GM18502 (cell line): ENCODE measurements at regions not wholly inside any gene's neighbourhood (a gene's known extent, or its start where the extent isn't known, plus 50 kb on each side); places are given as distances from the start of the nearest gene placed in this dataset.

ENCODE experiments used
- ATAC-seq: cut with Tn5 transposase; IDR thresholded peaks from one replicate; pipeline ENCODE4 v1.9.1; 2021; ENCODE audit warnings: mild to moderate bottlenecking; ENCODE audit not compliant: unreplicated experiment, poor library complexity

- no peak for ATAC-seq
These were observed 769.2 kb downstream of the METTL15 start for GRCh38 chr11:28877340-28877739.

- ATAC-seq = no peak
These were observed 766.5 kb downstream of the METTL15 start for GRCh38 chr11:28874706-28875105.

DNA sequence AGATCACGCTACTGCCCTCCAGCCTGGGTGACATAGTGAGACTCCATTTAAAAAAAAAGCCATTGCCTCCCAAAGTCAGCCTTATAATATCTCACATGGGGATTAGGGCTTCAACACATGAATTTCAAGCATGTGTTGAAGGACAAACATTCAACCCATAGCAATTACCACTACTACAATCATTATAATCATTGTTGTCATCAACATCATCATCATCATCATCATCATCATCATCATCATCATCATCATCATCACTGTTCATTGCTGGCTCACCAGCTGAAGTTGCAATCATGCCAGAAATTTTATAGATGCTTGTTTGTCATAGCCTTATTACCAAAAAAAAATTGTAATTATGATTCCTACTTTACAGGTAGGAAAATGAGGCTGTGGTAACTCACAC is 762.9 kb downstream of the METTL15 start:
- ATAC-seq = no peak

DNA sequence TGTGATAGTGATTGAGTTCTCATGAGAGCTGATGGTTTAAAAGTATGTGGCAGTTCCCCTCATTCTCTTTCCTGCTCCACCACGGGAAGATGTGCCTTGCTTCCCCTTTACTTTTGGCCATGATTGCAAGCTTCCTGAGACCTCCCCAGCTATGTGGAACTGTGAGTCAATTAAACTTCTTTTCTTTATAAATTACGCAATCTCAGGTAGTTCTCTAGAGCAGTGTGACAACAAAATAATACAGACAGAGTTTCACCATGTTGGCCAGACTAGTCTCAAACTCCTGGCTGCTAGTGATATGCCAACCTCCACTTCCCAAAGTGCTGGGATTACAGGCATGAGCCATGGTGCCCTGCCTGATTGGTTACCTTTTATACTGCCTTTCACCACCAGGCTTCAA is 755.2 kb downstream of the METTL15 start:
- ATAC-seq = no peak

- no peak for ATAC-seq
These were observed 752.7 kb downstream of the METTL15 start for GRCh38 chr11:28860893-28861292.

DNA sequence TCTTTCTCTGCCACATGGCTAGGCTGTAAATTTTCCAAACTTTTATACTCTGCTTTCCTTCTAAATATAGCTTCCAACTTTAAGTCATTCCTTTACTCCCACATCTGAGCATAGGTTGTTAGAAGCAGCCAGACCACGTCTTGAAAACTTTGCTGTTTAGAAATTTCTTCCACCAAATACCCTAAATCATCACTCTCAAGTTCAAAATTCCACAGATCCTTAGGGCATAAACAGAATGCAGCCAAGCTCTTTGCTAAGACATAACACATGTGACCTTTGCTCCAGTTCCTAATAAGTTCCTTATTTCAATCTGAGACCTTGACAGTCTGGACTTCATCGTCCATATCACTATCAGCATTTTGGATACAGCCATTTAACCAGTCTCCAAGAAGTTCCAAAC is 749.9 kb downstream of the METTL15 start:
- no peak for ATAC-seq

- ATAC-seq = no peak
These were observed 740.9 kb downstream of the METTL15 start for GRCh38 chr11:28849053-28849452.

DNA sequence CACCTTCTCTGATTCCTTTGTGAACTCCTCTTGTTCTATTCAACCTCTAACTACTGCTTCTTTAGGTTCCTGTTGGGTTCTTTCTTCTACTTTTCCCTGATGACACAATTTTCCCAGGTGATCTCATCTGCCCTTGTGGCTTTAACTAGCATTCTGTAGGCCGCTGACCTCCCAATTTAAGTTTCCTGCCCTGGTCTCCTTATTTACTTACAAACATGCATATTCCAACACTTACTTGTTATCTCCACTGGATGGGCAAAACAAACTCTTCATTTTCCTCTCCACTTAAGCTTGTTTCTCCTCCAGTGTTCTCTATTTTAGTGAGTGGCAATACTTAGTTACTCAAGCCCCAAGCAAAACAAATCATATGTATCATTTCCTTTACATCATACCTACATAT is 734.5 kb downstream of the METTL15 start:
- ATAC-seq = no peak

DNA sequence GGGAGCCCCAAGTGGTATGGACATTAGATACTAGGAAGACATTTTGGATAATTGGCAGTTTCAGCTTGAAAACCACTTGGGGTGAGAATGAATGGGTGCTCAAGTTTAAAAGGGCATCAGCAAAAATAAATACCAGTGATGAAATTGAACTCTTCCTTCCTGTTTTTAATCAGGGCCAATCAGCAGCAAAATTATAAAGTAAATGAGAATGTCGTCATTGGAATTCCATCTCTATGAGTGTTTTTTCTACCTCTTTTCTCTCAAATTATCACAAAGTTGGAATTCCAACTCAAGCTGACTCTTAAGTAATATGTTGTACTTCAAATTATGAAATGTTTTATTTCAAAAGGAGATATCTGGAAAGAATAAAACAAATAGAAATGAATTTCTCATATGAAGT is 730.6 kb downstream of the METTL15 start:
- no peak for ATAC-seq

GRCh38 chr11:28837599-28837998 is 729.4 kb downstream of the METTL15 start:
- no peak for ATAC-seq

DNA sequence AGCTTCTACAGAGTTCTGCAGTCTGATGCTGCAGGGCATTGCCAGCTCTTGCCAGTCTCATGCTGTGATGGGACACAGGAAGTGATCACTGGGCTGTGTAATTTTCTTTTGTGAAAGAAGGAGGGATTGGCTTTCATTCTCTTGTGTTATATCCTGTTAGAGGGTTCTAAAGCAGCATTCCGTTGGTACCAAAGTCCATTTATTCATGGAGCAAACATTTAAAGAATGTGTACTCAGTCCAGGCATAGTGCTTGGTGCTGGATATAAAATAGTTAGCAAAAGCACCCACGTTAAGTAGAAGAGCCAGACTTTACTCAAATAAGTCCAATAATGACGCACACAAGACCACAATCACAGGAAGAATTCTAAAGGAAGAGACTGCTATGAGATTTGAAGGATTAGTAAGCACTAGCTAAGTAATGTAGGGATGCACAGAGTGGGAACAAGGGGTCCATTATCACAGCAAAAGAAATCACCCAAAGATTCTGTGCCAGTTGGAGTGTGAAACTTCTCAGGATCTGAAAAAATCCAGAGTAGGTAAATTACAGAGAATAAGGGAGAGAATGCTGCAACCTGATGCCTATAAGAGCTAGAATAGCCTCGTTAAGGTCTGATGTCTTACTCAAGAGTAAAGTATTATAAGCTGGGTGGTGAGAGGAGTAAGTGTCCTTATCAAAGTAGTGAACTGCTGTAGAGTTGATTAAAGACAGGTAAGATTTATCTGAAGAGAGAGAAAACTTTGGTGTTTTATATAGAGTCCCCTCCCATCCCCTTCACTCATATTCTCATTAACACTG is 728.3 kb downstream of the METTL15 start:
- ATAC-seq = no peak

- no peak for ATAC-seq
These were observed 727.6 kb downstream of the METTL15 start for GRCh38 chr11:28835790-28836189.

DNA sequence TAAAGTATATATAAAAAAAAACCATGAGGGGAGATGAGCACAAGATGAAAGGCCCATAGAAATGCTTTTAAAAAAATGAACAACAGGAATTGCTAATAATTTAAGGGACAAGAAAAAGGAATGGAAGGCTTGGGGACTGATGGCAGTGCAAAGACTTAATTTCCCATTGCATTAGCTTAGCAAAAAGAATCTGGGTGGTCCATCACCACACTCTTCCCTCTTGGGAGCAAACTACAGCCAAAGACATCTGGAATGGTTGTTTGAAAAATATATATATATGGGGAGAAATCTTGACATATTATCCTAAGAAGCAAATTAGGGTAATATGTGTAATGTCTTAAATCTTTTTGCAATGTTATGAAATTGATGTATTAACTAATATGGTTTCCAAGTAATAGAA is 727.1 kb downstream of the METTL15 start:
- no peak for ATAC-seq

- no peak for ATAC-seq
These were observed 726.7 kb downstream of the METTL15 start for GRCh38 chr11:28834877-28835276.

GRCh38 chr11:28833670-28834069 is 725.5 kb downstream of the METTL15 start:
- no peak for ATAC-seq

- ATAC-seq = no peak
These were observed 725.0 kb downstream of the METTL15 start for GRCh38 chr11:28833169-28833568.

DNA sequence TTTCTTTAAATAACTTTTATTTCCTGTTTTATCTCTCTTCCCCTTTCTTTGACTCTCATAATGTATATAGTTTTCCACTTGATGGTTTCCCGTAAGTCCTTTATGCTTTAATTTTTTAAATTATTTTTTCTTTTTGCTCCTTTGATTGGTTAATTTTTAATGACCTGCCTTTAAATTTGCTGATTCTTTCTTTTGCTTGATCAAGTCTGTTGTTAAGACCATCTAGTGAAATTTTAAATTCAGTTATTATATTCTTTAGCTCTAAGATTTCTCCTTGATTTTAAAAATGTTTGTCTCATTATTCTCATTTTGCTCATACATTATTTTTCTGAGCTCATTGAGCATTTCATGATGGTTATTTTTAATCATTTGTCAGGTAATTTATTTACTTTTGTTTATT is 718.6 kb downstream of the METTL15 start:
- no peak for ATAC-seq

DNA sequence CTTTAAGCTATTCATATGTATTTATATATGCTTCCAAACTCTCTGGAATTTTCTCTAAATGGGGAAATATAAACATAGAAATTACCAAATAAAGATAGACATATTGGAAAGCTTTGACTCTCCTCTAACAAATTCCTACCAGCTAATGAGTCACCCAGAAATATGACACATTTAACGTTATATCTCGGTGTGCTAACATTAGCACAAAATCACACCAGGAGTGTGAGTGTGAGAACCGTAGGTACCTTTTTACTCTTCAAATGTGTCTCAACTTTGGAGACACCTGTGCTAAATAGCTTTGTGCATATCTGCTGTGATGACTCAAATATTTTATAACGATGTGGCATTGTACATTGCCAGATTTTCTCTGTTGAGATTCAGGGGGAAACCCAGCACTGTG is 714.4 kb downstream of the METTL15 start:
- no peak for ATAC-seq

- ATAC-seq = no peak
These were observed 712.3 kb downstream of the METTL15 start for GRCh38 chr11:28820296-28820989.

DNA sequence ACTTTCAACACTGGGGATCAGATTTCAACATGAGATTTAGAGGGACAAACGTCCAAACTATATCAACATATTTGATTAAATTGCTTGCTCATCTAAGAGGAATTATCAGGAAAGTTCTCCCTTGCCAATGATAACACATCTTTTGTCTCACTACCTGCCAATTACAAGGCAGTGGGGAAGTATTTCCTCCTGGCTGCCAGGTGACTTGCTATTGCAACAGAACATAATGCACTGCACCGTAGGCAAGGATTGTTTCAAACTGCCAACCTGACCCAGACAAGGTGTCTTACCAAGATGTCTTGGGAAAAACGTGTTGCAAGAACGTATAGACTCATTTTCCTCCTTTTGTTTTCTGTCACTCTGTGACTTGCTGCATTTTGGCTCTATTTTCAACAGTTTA is 711.6 kb downstream of the METTL15 start:
- no peak for ATAC-seq

GRCh38 chr11:28815110-28815509 is 706.9 kb downstream of the METTL15 start:
- ATAC-seq = no peak

DNA sequence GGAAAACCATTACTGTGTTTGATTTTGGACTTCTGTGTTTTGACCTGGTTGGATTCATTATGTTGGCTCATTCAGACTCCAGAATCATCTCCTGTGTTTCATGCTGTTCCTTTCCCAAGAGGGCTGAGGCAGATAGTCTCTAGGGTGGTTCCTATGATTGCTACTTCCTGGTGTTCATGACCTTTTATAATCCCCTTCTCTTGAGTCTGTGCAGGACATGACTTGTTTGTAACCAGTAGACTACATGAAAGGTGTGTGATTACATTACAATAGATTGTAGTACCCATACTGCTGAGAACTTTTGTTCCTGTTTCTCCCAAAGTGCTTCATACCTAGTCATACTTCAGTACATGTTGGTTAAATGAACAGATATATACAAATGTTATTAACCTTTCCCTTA is 700.6 kb downstream of the METTL15 start:
- no peak for ATAC-seq
